GM18861 (cell line): ENCODE measurements at regions not wholly inside any gene's neighbourhood (a gene's known extent, or its start where the extent isn't known, plus 50 kb on each side); places are given as distances from the start of the nearest gene placed in this dataset.
"Not testable (repeated sequence)": the region's sequence is repeated elsewhere in the genome, so short reads cannot be mapped to it uniquely, and the experiment has no call there.

Experiments
- ATAC-seq: cut with Tn5 transposase; IDR thresholded peaks from one replicate; pipeline ENCODE4 v1.9.1; 2021; ENCODE audit not compliant: unreplicated experiment

GRCh38 chr22:23500508-23501260 is 79.4 kb downstream of the IGLL1 start:
- ATAC-seq: no peak

- ATAC-seq: no peak
Observed at GRCh38 chr22:23499845-23500500, 80.1 kb downstream of the IGLL1 start.

GRCh38 chr22:23498811-23499798 is 81.0 kb downstream of the IGLL1 start:
- no peak for ATAC-seq

GRCh38 chr22:23497889-23498288 is 82.2 kb downstream of the IGLL1 start:
- ATAC-seq: not testable (repeated sequence)

GRCh38 chr22:23497016-23497885 is 82.8 kb downstream of the IGLL1 start:
- no peak for ATAC-seq

GRCh38 chr22:23496445-23496833 is 83.7 kb downstream of the IGLL1 start:
- ATAC-seq: no peak

GRCh38 chr22:23495614-23496444 is 84.3 kb downstream of the IGLL1 start:
- ATAC-seq: no peak

- no peak for ATAC-seq
Observed at GRCh38 chr22:23494930-23495266, 85.2 kb downstream of the IGLL1 start.

- ATAC-seq: no peak
Observed at GRCh38 chr22:23485490-23485889, 94.6 kb downstream of the IGLL1 start.

- no peak for ATAC-seq
Observed at GRCh38 chr22:23484651-23485050, 95.4 kb downstream of the IGLL1 start.

- no peak for ATAC-seq
Observed at GRCh38 chr22:23481369-23481768, 98.7 kb downstream of the IGLL1 start.

GRCh38 chr22:23478175-23478574 is 101.9 kb downstream of the IGLL1 start:
- no peak for ATAC-seq

- not testable (repeated sequence) for ATAC-seq
Observed at GRCh38 chr22:23474531-23474930, 105.6 kb downstream of the IGLL1 start.

- ATAC-seq: no peak
Observed at GRCh38 chr22:23473901-23474300, 106.2 kb downstream of the IGLL1 start.

GRCh38 chr22:23472376-23472775 is 107.7 kb downstream of the IGLL1 start:
- not testable (repeated sequence) for ATAC-seq

GRCh38 chr22:23471698-23472097 is 108.4 kb downstream of the IGLL1 start:
- ATAC-seq: no peak

GRCh38 chr22:23470811-23471389 is 109.2 kb downstream of the IGLL1 start:
- no peak for ATAC-seq

GRCh38 chr22:23467721-23468294 is 112.3 kb downstream of the IGLL1 start:
- ATAC-seq: no peak

GRCh38 chr22:23466351-23466750 is 113.7 kb downstream of the IGLL1 start:
- ATAC-seq: no peak
